BLaER1 (cell line): ENCODE measurements at regions not wholly inside any gene's neighbourhood (a gene's known extent, or its start where the extent isn't known, plus 50 kb on each side); places are given as distances from the start of the nearest gene placed in this dataset.

Experiments used
- H3K27ac ChIP-seq: shearing (Covaris generic); formaldehyde crosslinking; 2 replicates; pipeline ENCODE4 v1.8.1; 2022
- H3K27me3 ChIP-seq: shearing (Covaris generic); formaldehyde crosslinking; 2 replicates; pipeline ENCODE4 v1.8.1; 2022
- H3K36me3 ChIP-seq: shearing (Covaris generic); formaldehyde crosslinking; 2 replicates; pipeline ENCODE4 v1.8.1; 2022
- H3K4me1 ChIP-seq: shearing (Covaris generic); formaldehyde crosslinking; 2 replicates; pipeline ENCODE4 v1.8.1; 2022
- H3K4me2 ChIP-seq: shearing (Covaris generic); formaldehyde crosslinking; 2 replicates; pipeline ENCODE4 v1.8.1; 2022
- H3K4me3 ChIP-seq: shearing (Covaris generic); formaldehyde crosslinking; 2 replicates; pipeline ENCODE4 v1.8.1; 2022
- H3K9ac ChIP-seq: shearing (Covaris generic); formaldehyde crosslinking; 2 replicates; pipeline ENCODE4 v1.8.1; 2022
- H3K9me3 ChIP-seq: shearing (Covaris generic); formaldehyde crosslinking; 2 replicates; pipeline ENCODE4 v1.8.1; 2022
- H4K20me1 ChIP-seq: shearing (Covaris generic); formaldehyde crosslinking; 2 replicates; pipeline ENCODE4 v1.8.1; 2022
- Cebpa-rat ChIP-seq: shearing (Covaris generic); IDR thresholded peaks from 2 replicates; pipeline ENCODE4 v1.8.1; 2022

DNA sequence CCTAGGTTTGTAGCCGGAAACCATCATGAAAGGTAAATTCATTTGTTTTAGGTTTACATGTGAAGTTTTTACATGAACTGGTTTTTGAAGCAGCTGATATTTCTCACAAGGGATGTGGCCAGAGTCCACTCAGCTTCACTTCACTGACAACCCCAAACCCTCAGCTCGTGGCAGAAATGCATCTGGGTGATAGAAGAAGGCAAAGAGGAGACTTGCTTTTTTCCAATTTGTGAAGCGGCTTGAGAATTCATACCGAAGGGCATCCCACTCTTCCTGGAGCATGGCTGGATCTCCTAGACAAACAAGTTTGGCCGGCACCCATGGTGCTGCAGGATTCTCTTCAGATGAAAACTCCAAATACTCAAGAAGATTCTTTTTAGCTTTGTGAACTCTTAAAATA is 392.8 kb upstream of the CNR1 start:
- H3K9me3 ChIP-seq, result peaks cover 31% of the 10 kb centered on the region
- H3K4me3 ChIP-seq, result no peak overlapping the region
- no peaks in the 10 kb centered on the region for H3K36me3 ChIP-seq
- no peak overlapping the region for H3K9ac ChIP-seq
- TF ChIP-seq Cebpa-rat, result no peak
- H3K27ac ChIP-seq, result no peak overlapping the region
- no peaks in the 10 kb centered on the region for H3K27me3 ChIP-seq
- no peak overlapping the region for H3K4me2 ChIP-seq
- peaks cover 39% of the 10 kb centered on the region for H3K4me1 ChIP-seq
- no peaks in the 10 kb centered on the region for H4K20me1 ChIP-seq

DNA sequence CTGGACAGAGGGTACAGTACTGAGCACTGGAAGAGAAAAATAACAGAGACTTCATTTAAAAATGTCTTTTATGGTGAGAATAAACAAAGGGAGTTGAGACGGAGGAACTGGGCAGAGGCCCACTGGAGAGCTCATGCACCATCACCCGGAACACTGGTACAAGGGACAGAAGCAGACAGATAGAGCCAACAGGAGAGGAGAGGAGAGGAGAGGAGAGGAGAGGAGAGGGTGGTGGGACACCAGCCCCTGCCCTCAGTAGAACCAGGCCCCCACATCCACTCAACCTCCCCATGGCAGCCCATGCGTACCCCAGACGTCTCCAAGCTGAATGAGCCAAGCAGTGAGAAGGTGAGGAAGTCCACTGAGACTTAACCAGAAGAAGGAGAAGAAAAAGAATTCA is 390.5 kb upstream of the CNR1 start:
- Histone ChIP-seq H3K9me3 (peaks cover 31% of the 10 kb centered on the region), H3K4me2 (no peak overlapping the region), H3K9ac (no peak overlapping the region), H3K27ac (no peak overlapping the region), H3K4me1 (peaks cover 28% of the 10 kb centered on the region), H3K4me3 (no peak overlapping the region), H3K27me3 (no peaks in the 10 kb centered on the region), H4K20me1 (no peaks in the 10 kb centered on the region), H3K36me3 (no peaks in the 10 kb centered on the region)
- no peak for TF ChIP-seq Cebpa-rat

DNA sequence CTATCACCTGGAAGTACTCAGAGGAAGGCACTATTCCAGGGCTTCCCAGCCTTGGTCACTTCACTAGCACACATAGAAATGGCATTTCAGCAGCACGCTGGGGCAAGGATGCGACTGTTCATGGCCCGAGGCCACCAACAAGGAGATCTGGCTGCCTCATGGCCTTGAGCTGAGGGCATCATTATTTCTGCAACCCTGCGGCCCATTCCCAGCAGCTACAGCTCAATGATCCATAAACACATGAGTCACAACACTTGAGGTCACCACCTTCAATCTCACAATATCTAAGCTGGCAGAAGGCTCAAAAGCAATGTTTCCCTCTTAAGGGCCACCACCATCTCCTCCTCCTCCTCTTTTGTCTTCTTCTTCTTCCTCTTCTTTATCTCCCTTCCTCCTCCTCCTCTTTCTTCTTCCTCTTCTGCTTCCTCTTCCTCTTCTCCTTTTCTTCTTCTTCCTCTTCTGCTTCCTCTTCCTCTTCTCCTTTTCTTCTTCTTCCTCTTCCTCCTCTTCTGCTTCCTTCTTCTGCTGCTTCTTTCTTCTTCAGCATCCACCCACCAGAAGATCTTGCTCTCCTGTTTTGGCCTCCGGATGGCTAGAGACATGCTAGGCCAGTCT is 382.9 kb upstream of the CNR1 start:
- TF ChIP-seq Cebpa-rat, result no peak
- H3K27ac ChIP-seq, result 0 out of 2 replicates have a peak overlapping the region, but pooled peaks have one; percentile 49
- H3K9me3 ChIP-seq, result no peaks in the 10 kb centered on the region
- no peak overlapping the region for H3K4me3 ChIP-seq
- H4K20me1 ChIP-seq, result no peaks in the 10 kb centered on the region
- no peaks in the 10 kb centered on the region for H3K36me3 ChIP-seq
- no peaks in the 10 kb centered on the region for H3K27me3 ChIP-seq
- peak overlapping the region; percentile 71 for H3K4me2 ChIP-seq
- no peak overlapping the region for H3K9ac ChIP-seq
- H3K4me1 ChIP-seq, result no peaks in the 10 kb centered on the region; the same call in none of the 2 replicates

DNA sequence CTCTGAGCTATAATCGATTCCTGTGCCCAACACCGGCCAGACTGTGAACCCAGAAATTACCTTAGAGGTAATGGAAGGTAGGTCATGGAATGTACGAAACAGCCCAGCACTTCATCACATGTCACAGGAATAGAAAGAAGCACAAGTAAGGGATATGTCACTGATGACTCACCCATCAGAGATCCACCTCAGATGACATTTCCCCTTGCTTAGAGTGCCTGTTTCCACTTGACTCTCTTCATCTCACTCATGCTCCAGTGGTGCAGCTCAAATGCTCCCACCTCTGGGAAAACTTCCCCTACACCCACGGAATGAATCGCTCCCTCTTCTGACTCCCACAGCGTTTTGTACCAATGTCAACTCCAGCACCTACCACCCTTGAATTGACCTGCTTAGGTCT is 381.6 kb upstream of the CNR1 start:
- no peaks in the 10 kb centered on the region for H4K20me1 ChIP-seq
- H3K9me3 ChIP-seq, result no peaks in the 10 kb centered on the region
- H3K27me3 ChIP-seq, result no peaks in the 10 kb centered on the region
- TF ChIP-seq Cebpa-rat, result no peak
- H3K4me2 ChIP-seq, result peak overlapping the region; percentile 71
- no peaks in the 10 kb centered on the region for H3K36me3 ChIP-seq
- H3K4me1 ChIP-seq, result no peaks in the 10 kb centered on the region; the same call in none of the 2 replicates
- H3K9ac ChIP-seq, result no peak overlapping the region
- no peak overlapping the region for H3K4me3 ChIP-seq
- H3K27ac ChIP-seq, result no peak overlapping the region

DNA sequence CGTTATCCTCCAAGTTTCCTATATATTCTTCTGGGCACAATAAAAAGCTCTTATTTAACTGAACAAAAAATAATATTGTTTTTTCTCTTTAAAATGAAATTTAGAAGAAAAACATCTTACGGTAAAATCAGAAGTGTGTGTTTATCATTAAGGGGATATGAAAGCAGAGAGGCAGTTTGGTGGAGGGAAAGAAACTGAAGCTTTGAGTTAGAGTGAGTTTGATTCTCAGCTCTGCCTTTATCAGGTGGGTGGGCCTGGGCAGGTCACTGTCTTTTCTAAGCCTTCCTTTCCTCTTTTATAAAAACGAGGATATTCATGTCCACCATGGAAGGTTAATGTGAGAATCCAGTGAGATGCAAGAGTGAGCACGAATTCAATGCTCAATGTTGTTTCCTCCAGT is 379.8 kb upstream of the CNR1 start:
- no peak for TF ChIP-seq Cebpa-rat
- Histone ChIP-seq H3K9ac (no peak overlapping the region), H3K27ac (no peak overlapping the region), H3K9me3 (no peaks in the 10 kb centered on the region), H3K4me2 (peak overlapping the region; percentile 71), H3K4me3 (no peak overlapping the region), H3K4me1 (no peaks in the 10 kb centered on the region; the same call in none of the 2 replicates), H3K36me3 (no peaks in the 10 kb centered on the region), H4K20me1 (no peaks in the 10 kb centered on the region), H3K27me3 (no peaks in the 10 kb centered on the region)

DNA sequence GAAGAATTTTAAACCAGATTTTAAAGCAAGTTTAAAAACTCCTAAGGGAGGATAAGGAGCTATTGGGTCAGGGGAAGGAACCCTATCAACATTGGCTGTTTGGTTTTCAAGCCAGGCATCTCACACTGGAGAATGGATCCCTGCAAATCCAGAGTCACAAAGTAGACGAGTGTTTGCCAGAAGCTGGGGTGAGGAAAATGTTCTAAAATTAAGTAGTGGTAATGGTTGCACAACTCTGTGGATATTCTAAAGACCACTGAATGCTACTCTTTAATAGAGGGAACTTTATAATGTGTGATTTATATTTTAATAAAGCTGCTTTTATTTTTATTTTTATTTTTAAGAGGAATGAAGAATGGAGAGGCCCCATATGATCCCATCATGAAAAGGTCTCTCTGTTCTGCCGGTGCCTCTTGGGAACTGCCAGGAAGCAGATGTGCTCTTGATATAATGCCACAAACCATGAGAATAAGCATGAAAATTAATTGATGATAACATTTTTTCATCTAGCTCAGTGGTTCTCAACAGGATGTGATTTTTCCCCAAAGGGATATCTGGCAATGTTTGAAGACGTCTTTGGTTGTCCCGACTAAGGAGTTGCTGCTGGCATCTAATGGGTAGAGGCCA is 379.0 kb upstream of the CNR1 start:
- H3K4me2 ChIP-seq, result peak overlapping the region; percentile 71
- no peaks in the 10 kb centered on the region for H3K27me3 ChIP-seq
- no peaks in the 10 kb centered on the region for H3K9me3 ChIP-seq
- no peak overlapping the region for H3K4me3 ChIP-seq
- no peaks in the 10 kb centered on the region for H4K20me1 ChIP-seq
- H3K36me3 ChIP-seq, result no peaks in the 10 kb centered on the region
- H3K4me1 ChIP-seq, result no peaks in the 10 kb centered on the region; the same call in none of the 2 replicates
- H3K9ac ChIP-seq, result no peak overlapping the region
- H3K27ac ChIP-seq, result no peak overlapping the region; the same call in 1 of the 2 replicates
- no peak for TF ChIP-seq Cebpa-rat

DNA sequence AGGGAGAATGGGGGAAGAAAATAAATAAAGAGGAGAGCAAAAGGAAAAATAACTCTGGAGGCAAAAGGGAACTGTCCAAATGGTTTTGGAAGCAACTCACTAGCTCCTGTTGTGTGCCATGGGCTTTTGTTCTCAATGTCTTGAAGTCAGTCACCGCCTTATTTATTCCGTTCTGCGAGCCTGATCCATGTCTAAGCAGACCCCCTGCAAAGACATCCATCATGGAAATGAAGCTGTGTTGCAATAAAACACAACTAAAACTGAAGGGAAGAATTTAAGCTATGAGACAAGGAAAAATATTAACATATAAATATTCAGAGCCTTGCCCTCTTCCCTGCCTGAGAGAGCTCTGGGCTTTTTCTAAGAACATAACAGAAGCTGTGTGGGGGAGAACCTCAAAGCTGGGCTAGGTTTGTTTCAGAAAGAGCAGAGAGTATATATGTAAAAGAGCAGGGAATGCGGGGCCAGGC is 373.2 kb upstream of the CNR1 start:
- Histone ChIP-seq H3K27ac (no peak overlapping the region), H3K4me1 (peaks cover 20% of the 10 kb centered on the region), H3K27me3 (no peaks in the 10 kb centered on the region), H3K36me3 (no peaks in the 10 kb centered on the region), H4K20me1 (no peaks in the 10 kb centered on the region), H3K9me3 (no peaks in the 10 kb centered on the region), H3K4me2 (no peak overlapping the region), H3K9ac (no peak overlapping the region), H3K4me3 (no peak overlapping the region)
- TF ChIP-seq Cebpa-rat, result no peak

DNA sequence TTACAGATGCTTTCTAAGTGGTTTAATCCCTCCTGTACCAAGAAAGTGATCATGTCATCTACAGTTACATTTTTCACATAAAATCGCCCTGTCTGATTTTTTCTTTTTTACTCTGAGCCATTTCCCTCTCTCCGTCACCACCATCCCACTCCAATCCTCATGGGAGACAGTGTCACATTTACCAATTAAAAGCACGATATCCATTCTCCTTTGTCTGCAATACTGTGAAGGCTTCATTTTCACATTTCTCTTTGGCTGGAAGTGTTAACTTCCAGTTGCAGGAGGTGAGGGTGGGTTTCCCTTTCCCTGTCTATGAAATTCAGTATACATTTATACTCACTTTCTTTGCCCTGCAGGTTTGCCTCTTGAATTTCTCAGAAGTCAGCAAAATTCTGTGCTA is 372.7 kb upstream of the CNR1 start:
- Histone ChIP-seq H3K27ac (no peak overlapping the region), H3K36me3 (no peaks in the 10 kb centered on the region), H3K4me3 (no peak overlapping the region), H3K4me1 (peaks cover 21% of the 10 kb centered on the region), H3K9ac (no peak overlapping the region), H3K9me3 (no peaks in the 10 kb centered on the region), H3K4me2 (no peak overlapping the region), H3K27me3 (no peaks in the 10 kb centered on the region), H4K20me1 (no peaks in the 10 kb centered on the region)
- no peak for TF ChIP-seq Cebpa-rat

DNA sequence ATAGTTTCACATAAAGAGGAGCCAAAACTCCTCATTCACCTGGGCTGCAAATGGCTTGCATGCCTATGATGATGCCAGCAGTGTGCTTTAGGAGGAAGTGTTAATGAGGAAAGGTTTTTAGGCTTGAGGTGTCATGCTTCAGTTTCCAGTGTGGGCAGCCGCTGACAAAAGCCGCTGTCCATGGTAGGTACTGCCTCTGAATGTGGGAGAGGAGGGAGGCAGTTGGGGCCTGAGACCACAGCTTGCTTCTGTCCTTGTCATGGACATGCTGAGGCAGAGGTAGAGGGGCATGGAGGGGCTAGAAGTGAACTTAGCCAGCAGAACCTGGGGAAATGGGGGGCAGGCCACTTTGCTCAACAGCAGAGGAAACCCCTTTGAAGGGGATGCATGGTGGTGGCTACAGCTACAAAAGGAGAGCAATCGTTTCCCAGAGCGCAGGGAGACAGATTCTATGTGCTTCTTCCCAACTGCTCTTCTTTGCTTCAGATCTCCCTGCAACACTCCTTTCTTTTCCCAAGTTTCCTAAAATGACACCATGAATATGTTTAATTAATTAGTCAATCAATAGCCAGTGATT is 372.1 kb upstream of the CNR1 start:
- Histone ChIP-seq H4K20me1 (no peaks in the 10 kb centered on the region), H3K4me1 (peaks cover 28% of the 10 kb centered on the region), H3K9me3 (no peaks in the 10 kb centered on the region), H3K27ac (no peak overlapping the region), H3K9ac (no peak overlapping the region), H3K36me3 (no peaks in the 10 kb centered on the region), H3K27me3 (no peaks in the 10 kb centered on the region), H3K4me3 (no peak overlapping the region), H3K4me2 (no peak overlapping the region)
- no peak for TF ChIP-seq Cebpa-rat

DNA sequence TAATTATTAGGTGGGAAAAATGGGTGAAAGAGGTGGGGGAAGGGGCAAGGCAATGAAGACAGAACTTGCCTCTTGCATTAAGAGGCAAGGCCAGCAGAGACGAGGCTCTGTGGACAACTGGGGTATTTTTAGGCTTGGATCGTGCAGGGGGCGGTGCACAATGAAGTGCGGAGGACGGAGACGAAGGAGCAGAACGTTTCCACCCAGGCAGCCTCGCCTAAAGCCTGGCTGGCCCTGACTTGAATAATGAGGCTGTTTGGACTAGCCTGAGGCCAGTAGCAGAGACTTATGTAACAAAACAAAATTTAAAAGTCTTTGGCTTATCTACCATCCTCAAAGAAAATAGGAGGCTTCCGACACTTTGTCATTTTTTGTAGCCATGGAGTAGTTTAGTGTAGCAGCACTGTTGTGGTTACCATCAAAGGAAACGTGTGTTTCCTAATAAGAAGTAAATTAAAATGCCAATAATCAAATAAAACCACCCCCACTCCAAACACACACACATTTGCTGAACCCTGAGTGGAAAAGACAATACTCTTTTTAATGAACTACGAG is 370.0 kb upstream of the CNR1 start:
- Histone ChIP-seq H3K9me3 (no peaks in the 10 kb centered on the region), H3K4me2 (peak overlapping the region; percentile 50), H3K27ac (no peak overlapping the region), H3K36me3 (no peaks in the 10 kb centered on the region), H3K27me3 (no peaks in the 10 kb centered on the region), H3K9ac (no peak overlapping the region), H4K20me1 (no peaks in the 10 kb centered on the region), H3K4me1 (peaks cover 30% of the 10 kb centered on the region), H3K4me3 (no peak overlapping the region)
- TF ChIP-seq Cebpa-rat, result no peak
